IMR-90 (cell line): ENCODE measurements at regions not wholly inside any gene's neighbourhood (a gene's known extent, or its start where the extent isn't known, plus 50 kb on each side); places are given as distances from the start of the nearest gene placed in this dataset.

Source experiments
- ATAC-seq: fragments of 200-7000 bp; cut with Tn5 transposase; 2 replicates; pipeline ENCODE4 v1.9.1; 2020; ENCODE audit warnings: low read depth, mild to moderate bottlenecking, moderate library complexity
- BruUV-seq: library from RNA; stranded (reverse); fragments of 400-500 nt; replicated peaks from 2 replicates; lab custom pipeline; 2021; lab: Mats Ljungman, UMichigan
- CTCF ChIA-PET: fragments of 300-600 bp; formaldehyde crosslinking; extraction: SDS; loops from one replicate; lab custom pipeline; 2021; ENCODE audit warnings: antibody characterized with exemption; lab: Yijun Ruan, JAX
- POLR2A ChIA-PET: fragments of 300-600 bp; sonication (Branson Sonifier 250); formaldehyde crosslinking; loops from one replicate; lab custom pipeline; 2022; ENCODE audit warnings: antibody characterized with exemption; ENCODE audit not compliant: unreplicated experiment; lab: Charles Lee
- DNase-seq: peaks from one replicate; pipeline ENCODE4 v3.0.0; 2013
- H2AFZ ChIP-seq: replicated peaks from 2 replicates; pipeline ENCODE3; 2013; ENCODE audit warnings: low read length, mild to moderate bottlenecking; ENCODE audit not compliant: poor library complexity
- H2AK5ac ChIP-seq: 2 replicates; pipeline ENCODE4 v1.6.1; 2013; ENCODE audit warnings: low read depth, low read length, inconsistent platforms
- H2AK9ac ChIP-seq: replicated peaks from 2 replicates; pipeline ENCODE3; 2013; ENCODE audit warnings: mild to moderate bottlenecking, low read depth, low read length, moderate library complexity; ENCODE audit not compliant: poor library complexity
- H2BK120ac ChIP-seq: 2 replicates; pipeline ENCODE4 v1.6.1; 2013; ENCODE audit warnings: low read depth, low read length, inconsistent platforms
- H2BK15ac ChIP-seq: 3 replicates; pipeline ENCODE4 v1.6.1; 2013; ENCODE audit warnings: low read depth, low read length, inconsistent platforms
- H2BK20ac ChIP-seq: 2 replicates; pipeline ENCODE4 v1.6.1; 2013; ENCODE audit warnings: low read depth, mild to moderate bottlenecking, inconsistent platforms, low read length, moderate library complexity
- H2BK5ac ChIP-seq: 2 replicates; pipeline ENCODE4 v1.6.1; 2013; ENCODE audit warnings: mild to moderate bottlenecking, low read depth, low read length, inconsistent platforms; ENCODE audit not compliant: poor library complexity, severe bottlenecking
- H3K14ac ChIP-seq: replicated peaks from 2 replicates; pipeline ENCODE4 v1.6.1; 2013; ENCODE audit warnings: low read depth, low read length, inconsistent platforms
- H3K18ac ChIP-seq: 2 replicates; pipeline ENCODE4 v1.6.1; 2013; ENCODE audit warnings: low read depth, low read length, control low read depth
- H3K23ac ChIP-seq: 2 replicates; pipeline ENCODE4 v1.6.1; 2013; ENCODE audit warnings: low read depth, low read length, inconsistent platforms
- H3K27ac ChIP-seq: 2 replicates; pipeline ENCODE4 v1.5.1; 2013; ENCODE audit warnings: mild to moderate bottlenecking, control low read depth, low read length; ENCODE audit not compliant: insufficient read depth
- H3K27me3 ChIP-seq: 2 replicates; pipeline ENCODE4 v1.6.1; 2013; ENCODE audit warnings: low read length; ENCODE audit not compliant: control insufficient read depth, insufficient read depth
- H3K36me3 ChIP-seq: 2 replicates; pipeline ENCODE4 v1.6.1; 2013; ENCODE audit warnings: low read length, mixed read lengths; ENCODE audit not compliant: control insufficient read depth, insufficient read depth
- H3K4ac ChIP-seq: 2 replicates; pipeline ENCODE4 v1.6.1; 2013; ENCODE audit warnings: low read depth, low read length, inconsistent platforms
- H3K4me1 ChIP-seq: 2 replicates; pipeline ENCODE4 v1.6.1; 2013; ENCODE audit warnings: low read length, mixed read lengths; ENCODE audit not compliant: control insufficient read depth, insufficient read depth
- H3K4me2 ChIP-seq: 2 replicates; pipeline ENCODE4 v1.6.1; 2013; ENCODE audit warnings: low read depth, mild to moderate bottlenecking, control low read depth, low read length, moderate library complexity
- H3K4me3 ChIP-seq: 2 replicates; pipeline ENCODE4 v1.5.1; 2013; ENCODE audit warnings: low read depth, mild to moderate bottlenecking, control low read depth, low read length, moderate library complexity; ENCODE audit not compliant: insufficient read depth
- H3K56ac ChIP-seq: 2 replicates; pipeline ENCODE4 v1.6.1; 2013; ENCODE audit warnings: low read length, inconsistent platforms; ENCODE audit not compliant: insufficient read depth; ENCODE audit errors: extremely low read depth
- H3K79me1 ChIP-seq, 2 experiments: 2 replicates each; pipeline ENCODE4 v1.6.1; 2013; ENCODE audit warnings: low read length in 2 of 2, inconsistent platforms in 1 of 2, low read depth in 1 of 2
- H3K9ac ChIP-seq: 2 replicates; pipeline ENCODE4 v1.6.1; 2013; ENCODE audit warnings: low read depth, low read length, control low read depth
- H3K9me1 ChIP-seq: 2 replicates; pipeline ENCODE4 v1.6.1; 2013; ENCODE audit warnings: low read length, inconsistent platforms; ENCODE audit not compliant: insufficient read depth
- H3K9me3 ChIP-seq: 2 replicates; pipeline ENCODE4 v1.6.1; 2013; ENCODE audit warnings: low read length; ENCODE audit not compliant: control insufficient read depth, insufficient read depth
- H4K20me1 ChIP-seq: 2 replicates; pipeline ENCODE4 v1.6.1; 2013; ENCODE audit warnings: low read length, inconsistent platforms; ENCODE audit not compliant: insufficient read depth
- H4K5ac ChIP-seq: 2 replicates; pipeline ENCODE4 v1.6.1; 2013; ENCODE audit warnings: mild to moderate bottlenecking, low read depth, low read length, control low read depth
- H4K8ac ChIP-seq, 2 experiments: 2 replicates each; pipeline ENCODE4 v1.6.1; 2013; ENCODE audit warnings: low read depth in 2 of 2, low read length in 2 of 2, control low read depth in 1 of 2, inconsistent platforms in 1 of 2
- H4K91ac ChIP-seq: 2 replicates; pipeline ENCODE4 v1.6.1; 2013; ENCODE audit warnings: low read depth, low read length, inconsistent platforms; ENCODE audit not compliant: insufficient read depth
- CEBPB ChIP-seq: IDR thresholded peaks from 2 replicates; pipeline ENCODE4 v1.6.1; 2012; ENCODE audit warnings: low read depth, low read length, improper control_type of control experiment
- CHD1 ChIP-seq: IDR thresholded peaks from 2 replicates; pipeline ENCODE4 v1.6.1; 2012; ENCODE audit warnings: low read depth, low read length, improper control_type of control experiment
- CTCF ChIP-seq: conservative IDR thresholded peaks from 2 replicates; pipeline ENCODE4 v1.5.1; 2012; ENCODE audit warnings: mild to moderate bottlenecking, low read depth, low read length, improper control_type of control experiment
- ELK1 ChIP-seq: fragments of 150-350 bp; IDR thresholded peaks from 2 replicates; pipeline ENCODE4 v1.6.1; 2016; ENCODE audit warnings: low read depth, mild to moderate bottlenecking, low read length, moderate library complexity, borderline replicate concordance
- FOS ChIP-seq: fragments of 150-350 bp; IDR thresholded peaks from 2 replicates; pipeline ENCODE4 v1.6.1; 2016; ENCODE audit warnings: low read depth, low read length
- MAFK ChIP-seq: IDR thresholded peaks from 2 replicates; pipeline ENCODE4 v1.6.1; 2012; ENCODE audit warnings: low read depth, low read length, improper control_type of control experiment
- NFE2L2 ChIP-seq: fragments of 150-350 bp; IDR thresholded peaks from 2 replicates; pipeline ENCODE4 v1.6.1; 2016; ENCODE audit warnings: low read depth, mild to moderate bottlenecking, low read length
- RAD21 ChIP-seq: IDR thresholded peaks from 2 replicates; pipeline ENCODE4 v1.6.1; 2012; ENCODE audit warnings: low read length, improper control_type of control experiment
- RCOR1 ChIP-seq: IDR thresholded peaks from 2 replicates; pipeline ENCODE4 v1.6.1; 2012; ENCODE audit warnings: mild to moderate bottlenecking, low read length, improper control_type of control experiment; ENCODE audit not compliant: insufficient replicate concordance
- SMC3 ChIP-seq: fragments of 150-350 bp; IDR thresholded peaks from 2 replicates; pipeline ENCODE4 v1.6.1; 2016; ENCODE audit warnings: low read depth, mild to moderate bottlenecking, antibody characterized with exemption, low read length, moderate library complexity
- WGBS, 2 experiments: methylation state at CpG; one replicate each; pipeline versions ENCODE4 v1.1.5 to v1.1.7; 2013; ENCODE audit warnings: missing lambda C conversion rate in 2 of 2; ENCODE audit not compliant: insufficient read length in 1 of 2; ENCODE audit errors: extremely low coverage in 2 of 2; 5-methylcytosine and 5-hydroxymethylcytosine counted together
- dilution Hi-C: fragments of 300-500 bp; cut with HindIII; formaldehyde crosslinking; loops from one replicate; pipeline ENCODE4 v1.14.3; 2018; ENCODE audit warnings: low sequenced_read_pairs; ENCODE audit not compliant: unreplicated experiment
- in situ Hi-C: fragments of 300-500 bp; cut with MboI; formaldehyde crosslinking; loops from 3 replicates; pipeline ENCODE4 v1.14.3; 2019; ENCODE audit warnings: low sequenced_read_pairs, inconsistent platforms, mixed read lengths
- intact Hi-C: fragments of 100-400 bp; cut with micrococcal nuclease; formaldehyde crosslinking; loops from 2 replicates; pipeline ENCODE4 v1.10.0; 2022

- Histone ChIP-seq H2AFZ (no peak overlapping the region), H3K27ac (no peak overlapping the region), H3K23ac (no peak overlapping the region), H3K79me1 (no peaks in the 10 kb centered on the region), H2BK120ac (no peak overlapping the region), H4K91ac (no peak overlapping the region), H3K56ac (no peak overlapping the region), H4K5ac (no peak overlapping the region), H3K14ac (no peak overlapping the region), H2AK5ac (no peak overlapping the region), H2BK5ac (no peak overlapping the region), H3K9me3 (peaks cover 9% of the 10 kb centered on the region), H3K18ac (no peak overlapping the region), H3K27me3 (no peaks in the 10 kb centered on the region), H3K36me3 (no peaks in the 10 kb centered on the region), H4K8ac (no peak overlapping the region), H2AK9ac (no peak overlapping the region), H4K20me1 (no peaks in the 10 kb centered on the region), H3K9ac (no peak overlapping the region), H3K4ac (no peak overlapping the region), H2BK15ac (no peak overlapping the region), H3K4me1 (no peaks in the 10 kb centered on the region), H3K4me3 (no peak overlapping the region), H3K4me2 (no peak overlapping the region), H3K9me1 (no peaks in the 10 kb centered on the region), H2BK20ac (no peak overlapping the region)
- ChIA-PET CTCF (no interaction called here), POLR2A (no interaction called here)
- no CpG with 5 or more reads among the region's 2 CpGs for whole genome bisulfite sequencing, 2 experiments
- dilution Hi-C loops = no loop called here
- DNase-seq (no peak), ATAC-seq (no peak)
- no peak for TF ChIP-seq ELK1
- TF ChIP-seq RAD21 = no peak
- no peak for TF ChIP-seq CTCF
- no peak for TF ChIP-seq FOS
- TF ChIP-seq CHD1 = no peak
- no peak for TF ChIP-seq CEBPB
- TF ChIP-seq NFE2L2 = no peak
- TF ChIP-seq MAFK = no peak
- no peak for TF ChIP-seq SMC3
- TF ChIP-seq RCOR1 = no peak
- in situ Hi-C loops = no loop called here
- intact Hi-C loops = no loop called here
- BruUV-seq = no TSS peak
These were observed 552.2 kb upstream of the NCAM2 start for GRCh38 chr21:20445971-20446370.
